Breast epithelium (tissue), 4 donors: ENCODE measurements at regions not wholly inside any gene's neighbourhood (a gene's known extent, or its start where the extent isn't known, plus 50 kb on each side); places are given as distances from the start of the nearest gene placed in this dataset.

Source experiments
- DNase-seq, 2 donors: peaks; one replicate each; pipeline ENCODE4 v3.0.0-alpha.2; 2019; ENCODE audit warnings: low spot score in 2 of 2
- H3K27ac ChIP-seq, 2 donors: fragments of 200-600 bp; sonication (generic) in 1 of 2; one replicate each; pipeline ENCODE4 v1.5.1; 2016 to 2019; ENCODE audit warnings: mild to moderate bottlenecking in 1 of 2
- H3K27me3 ChIP-seq, 2 donors: fragments of 200-600 bp; sonication (generic) in 1 of 2; one replicate each; pipeline versions ENCODE4 v1.5.1 to v1.6.0; 2017 to 2019; ENCODE audit warnings: control low read depth in 1 of 2, mild to moderate bottlenecking in 1 of 2
- H3K36me3 ChIP-seq: fragments of 200-600 bp; one replicate; pipeline ENCODE4 v1.5.1; 2019
- H3K4me1 ChIP-seq, 2 donors: fragments of 200-600 bp; sonication (generic); one replicate each; pipeline ENCODE4 v1.5.1; 2016 to 2019; ENCODE audit warnings: control low read depth in 1 of 2
- H3K4me3 ChIP-seq, 3 donors: fragments of 200-600 bp; sonication (generic); 1 replicate in 2 of 3; 2 replicates in 1 of 3; pipeline ENCODE4 v1.5.1; 2016 to 2019; ENCODE audit warnings: mild to moderate bottlenecking in 3 of 3, moderate library complexity in 2 of 3
- H3K9me3 ChIP-seq, 2 donors: fragments of 200-600 bp; sonication (generic) in 1 of 2; one replicate each; pipeline ENCODE4 v1.5.1; 2016 to 2019; ENCODE audit warnings: control low read depth in 1 of 2
- POLR2A ChIP-seq: fragments of 450-650 bp; IDR thresholded peaks from one replicate; pipeline ENCODE4 v1.6.1; 2016; ENCODE audit warnings: antibody characterized with exemption, mild to moderate bottlenecking, moderate library complexity
- POLR2AphosphoS5 ChIP-seq, 3 donors: sonication (generic); formaldehyde crosslinking; IDR thresholded peaks; one replicate each; pipeline ENCODE4 v1.6.1; 2017; ENCODE audit warnings: antibody characterized with exemption in 3 of 3
- intact Hi-C: fragments of 100-400 bp; cut with DNase I; formaldehyde crosslinking; loops from one replicate; pipeline ENCODE4 v1.15.1; 2023; ENCODE audit warnings: low total_unique reads
- TF ChIP-seq, protein P1 (sequence below), 3 donors: fragments of 450-650 bp; IDR thresholded peaks; one replicate each; pipeline ENCODE4 v1.5.1; 2016 to 2017; ENCODE audit warnings: antibody characterized with exemption in 3 of 3, mild to moderate bottlenecking in 3 of 3, moderate library complexity in 3 of 3

DNA sequence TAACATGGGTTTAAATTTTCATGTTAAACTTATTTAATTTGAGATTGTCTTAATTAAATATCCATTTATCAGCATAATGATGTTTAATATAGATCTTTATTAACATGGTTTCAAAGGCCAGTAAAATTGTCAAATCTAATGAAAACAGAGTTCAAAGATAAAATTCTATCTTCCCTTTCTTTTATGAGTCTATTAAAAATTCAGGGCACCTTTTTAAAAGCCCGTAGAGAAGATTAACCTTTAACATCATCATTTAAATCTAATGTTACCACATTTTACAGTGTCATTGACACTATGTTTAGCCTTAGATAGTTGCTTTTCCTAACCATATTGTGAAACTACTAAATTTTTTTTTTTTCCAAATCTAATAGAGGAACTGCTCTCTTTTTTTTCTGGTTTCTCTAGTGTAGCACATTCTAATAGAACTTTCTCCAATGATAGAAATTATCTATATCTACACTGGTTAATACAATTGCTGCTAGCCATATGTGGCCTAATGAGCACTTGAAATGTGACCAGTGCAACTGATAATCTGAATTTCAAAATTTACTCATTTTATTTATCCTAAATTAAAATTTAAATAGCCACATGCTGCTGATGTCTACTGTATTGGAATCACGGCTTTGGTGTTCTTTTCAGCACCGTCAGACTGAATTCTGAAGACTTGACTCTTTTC is 410.9 kb downstream of the UTRN start:
- H3K9me3 ChIP-seq: no peaks in the 10 kb centered on the region

DNA sequence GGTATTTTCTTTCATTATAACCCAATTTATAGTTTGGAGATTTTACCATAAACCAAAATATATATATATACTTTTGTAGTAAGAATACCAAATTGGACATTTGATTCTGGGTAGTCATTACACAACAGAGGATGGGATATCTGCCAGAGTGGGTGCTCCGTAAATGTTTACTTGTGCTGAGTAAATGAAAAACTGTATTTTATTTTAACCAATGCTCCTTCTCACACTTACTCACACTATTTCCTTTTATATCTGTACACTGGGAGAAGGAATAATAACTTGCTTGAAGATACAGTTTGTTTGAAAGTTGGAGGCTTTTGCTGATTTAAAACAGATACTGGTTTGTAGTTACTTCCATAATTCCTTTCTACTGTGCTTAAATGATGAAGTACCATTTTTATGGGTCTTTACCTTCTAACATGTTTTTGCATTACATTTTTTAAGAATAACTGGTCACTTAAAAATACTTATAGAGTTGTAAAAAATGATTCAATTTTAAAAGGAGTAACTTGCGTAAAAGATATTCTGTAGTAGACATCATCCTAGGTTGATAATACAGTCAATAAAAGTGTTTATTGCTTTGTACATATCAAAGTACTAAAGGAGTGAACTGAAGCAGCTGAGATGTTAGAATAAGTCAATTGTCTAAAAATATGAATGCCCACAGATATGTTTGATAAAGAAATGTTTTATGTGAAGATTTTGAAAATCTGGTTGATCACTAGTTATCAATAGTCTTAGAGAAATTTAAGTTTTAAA is 411.7 kb downstream of the UTRN start:
- no peak for TF ChIP-seq POLR2A
- TF ChIP-seq, protein P1, sequence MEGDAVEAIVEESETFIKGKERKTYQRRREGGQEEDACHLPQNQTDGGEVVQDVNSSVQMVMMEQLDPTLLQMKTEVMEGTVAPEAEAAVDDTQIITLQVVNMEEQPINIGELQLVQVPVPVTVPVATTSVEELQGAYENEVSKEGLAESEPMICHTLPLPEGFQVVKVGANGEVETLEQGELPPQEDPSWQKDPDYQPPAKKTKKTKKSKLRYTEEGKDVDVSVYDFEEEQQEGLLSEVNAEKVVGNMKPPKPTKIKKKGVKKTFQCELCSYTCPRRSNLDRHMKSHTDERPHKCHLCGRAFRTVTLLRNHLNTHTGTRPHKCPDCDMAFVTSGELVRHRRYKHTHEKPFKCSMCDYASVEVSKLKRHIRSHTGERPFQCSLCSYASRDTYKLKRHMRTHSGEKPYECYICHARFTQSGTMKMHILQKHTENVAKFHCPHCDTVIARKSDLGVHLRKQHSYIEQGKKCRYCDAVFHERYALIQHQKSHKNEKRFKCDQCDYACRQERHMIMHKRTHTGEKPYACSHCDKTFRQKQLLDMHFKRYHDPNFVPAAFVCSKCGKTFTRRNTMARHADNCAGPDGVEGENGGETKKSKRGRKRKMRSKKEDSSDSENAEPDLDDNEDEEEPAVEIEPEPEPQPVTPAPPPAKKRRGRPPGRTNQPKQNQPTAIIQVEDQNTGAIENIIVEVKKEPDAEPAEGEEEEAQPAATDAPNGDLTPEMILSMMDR (IDR thresholded peaks at IDR 0.05): no peak
- no peak for TF ChIP-seq POLR2AphosphoS5 (IDR thresholded peaks at IDR 0.05)
- Histone ChIP-seq H3K4me1 (no peaks in the 10 kb centered on the region), H3K4me3 (no peak overlapping the region), H3K9me3 (no peaks in the 10 kb centered on the region), H3K27ac (peak overlapping the region in 1 of 2 donors; percentile 17), H3K27me3 (no peaks in the 10 kb centered on the region), H3K36me3 (peaks cover 4% of the 10 kb centered on the region)
- no peak for DNase-seq
- intact Hi-C loops: no loop called here

More for the DNA sequence above, 410.9 kb downstream of the UTRN start:
- intact Hi-C loops: no loop called here
- Histone ChIP-seq H3K27me3 (no peaks in the 10 kb centered on the region), H3K4me3 (no peak overlapping the region), H3K27ac (peak overlapping the region in 1 of 2 donors; percentile 17), H3K4me1 (no peaks in the 10 kb centered on the region), H3K36me3 (no peaks in the 10 kb centered on the region)
- no peak for TF ChIP-seq POLR2A
- TF ChIP-seq, protein P1 (IDR thresholded peaks at IDR 0.05): no peak
- no peak for TF ChIP-seq POLR2AphosphoS5 (IDR thresholded peaks at IDR 0.05)
- DNase-seq: no peak

DNA sequence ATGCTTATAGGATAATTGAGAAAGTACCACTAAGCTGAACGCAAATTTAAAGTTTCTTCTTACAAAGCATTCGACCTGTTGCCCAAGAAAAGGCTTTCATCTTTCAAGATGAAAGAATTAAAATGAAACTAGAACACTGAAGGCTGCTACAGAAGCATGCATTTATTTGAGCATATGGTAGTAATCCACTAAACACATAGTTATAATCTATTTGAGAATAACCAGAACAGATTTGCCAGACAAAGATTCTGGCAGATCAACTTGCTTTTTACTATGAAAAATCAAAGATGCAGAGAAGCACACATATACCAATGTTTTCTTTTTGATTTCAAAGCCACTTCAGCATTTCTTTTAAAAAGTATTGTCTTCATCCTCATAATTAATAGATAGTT is 412.2 kb downstream of the UTRN start:
- no peaks in the 10 kb centered on the region for H3K27me3 ChIP-seq
- no peak overlapping the region for H3K27ac ChIP-seq
- H3K9me3 ChIP-seq: no peaks in the 10 kb centered on the region
- H3K4me1 ChIP-seq: no peaks in the 10 kb centered on the region
- H3K4me3 ChIP-seq: no peak overlapping the region
- H3K36me3 ChIP-seq: peaks cover 4% of the 10 kb centered on the region
- intact Hi-C loops: no loop called here
- DNase-seq: no peak
- TF ChIP-seq POLR2AphosphoS5 (IDR thresholded peaks at IDR 0.05) (no peak), POLR2A (no peak)
- TF ChIP-seq, protein P1 (IDR thresholded peaks at IDR 0.05): no peak

DNA sequence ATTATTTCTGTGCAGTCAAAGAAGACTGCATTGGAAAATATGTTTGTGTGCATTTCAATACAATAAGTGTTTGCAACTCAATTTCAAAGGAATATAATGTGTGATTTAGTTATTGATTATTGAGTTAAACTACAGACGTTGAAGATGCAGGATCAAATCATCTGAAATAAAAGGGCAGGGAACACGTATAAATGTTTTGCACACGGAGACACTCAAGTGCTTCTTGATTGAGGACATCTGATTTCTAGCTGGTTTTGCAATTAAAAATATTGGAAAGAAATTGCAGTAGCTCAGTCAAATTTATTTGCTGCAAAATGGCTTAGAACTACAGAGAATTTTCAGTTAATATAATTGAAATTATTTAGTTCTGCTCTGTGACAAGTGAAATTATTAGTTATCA is 412.7 kb downstream of the UTRN start:
- Histone ChIP-seq H3K36me3 (peaks cover 4% of the 10 kb centered on the region), H3K27ac (no peak overlapping the region), H3K9me3 (no peaks in the 10 kb centered on the region), H3K4me3 (no peak overlapping the region), H3K27me3 (no peaks in the 10 kb centered on the region), H3K4me1 (no peaks in the 10 kb centered on the region)
- DNase-seq: no peak
- intact Hi-C loops: no loop called here
- TF ChIP-seq, protein P1 (IDR thresholded peaks at IDR 0.05): no peak
- TF ChIP-seq POLR2AphosphoS5 (IDR thresholded peaks at IDR 0.05) (no peak), POLR2A (no peak)

DNA sequence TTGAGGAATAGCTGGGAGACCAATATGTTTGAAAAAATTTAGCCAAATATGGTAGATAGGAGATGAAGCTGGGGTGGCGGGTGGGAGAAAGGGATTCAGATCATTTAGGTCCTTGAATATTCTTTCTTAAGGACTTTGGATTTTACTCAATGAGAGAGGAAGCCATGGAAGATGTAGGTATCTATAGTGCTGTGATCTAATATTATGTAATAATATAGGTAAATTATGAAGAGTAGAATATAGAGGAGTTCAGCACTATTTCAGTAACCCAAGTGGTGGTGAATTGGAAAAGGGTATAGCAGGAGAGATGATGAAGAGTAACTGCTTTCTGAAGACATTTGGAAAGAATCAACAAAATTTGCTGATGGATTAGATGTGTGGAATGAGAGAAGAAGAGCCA is 417.6 kb downstream of the UTRN start:
- H3K9me3 ChIP-seq: no peaks in the 10 kb centered on the region
- no peak for DNase-seq
- H3K27ac ChIP-seq: peak overlapping the region in 1 of 2 donors; percentile 48
- no peak overlapping the region for H3K4me3 ChIP-seq
- peaks cover 4% of the 10 kb centered on the region for H3K36me3 ChIP-seq
- H3K27me3 ChIP-seq: no peaks in the 10 kb centered on the region
- intact Hi-C loops: no loop called here
- no peak for TF ChIP-seq POLR2AphosphoS5 (IDR thresholded peaks at IDR 0.05)
- TF ChIP-seq, protein P1 (IDR thresholded peaks at IDR 0.05): no peak
- no peak for TF ChIP-seq POLR2A
- H3K4me1 ChIP-seq: no peaks in the 10 kb centered on the region
